ENCODE measurements at regions not wholly inside any gene's neighbourhood (a gene's known extent, or its start where the extent isn't known, plus 50 kb on each side); places are given as distances from the start of the nearest gene placed in this dataset.
A peak's percentile ranks its signal among the peaks of the same experiment; 100 is the strongest.
"Not testable (repeated sequence)": the region's sequence is repeated elsewhere in the genome, so short reads cannot be mapped to it uniquely, and the experiment has no call there.

DNA sequence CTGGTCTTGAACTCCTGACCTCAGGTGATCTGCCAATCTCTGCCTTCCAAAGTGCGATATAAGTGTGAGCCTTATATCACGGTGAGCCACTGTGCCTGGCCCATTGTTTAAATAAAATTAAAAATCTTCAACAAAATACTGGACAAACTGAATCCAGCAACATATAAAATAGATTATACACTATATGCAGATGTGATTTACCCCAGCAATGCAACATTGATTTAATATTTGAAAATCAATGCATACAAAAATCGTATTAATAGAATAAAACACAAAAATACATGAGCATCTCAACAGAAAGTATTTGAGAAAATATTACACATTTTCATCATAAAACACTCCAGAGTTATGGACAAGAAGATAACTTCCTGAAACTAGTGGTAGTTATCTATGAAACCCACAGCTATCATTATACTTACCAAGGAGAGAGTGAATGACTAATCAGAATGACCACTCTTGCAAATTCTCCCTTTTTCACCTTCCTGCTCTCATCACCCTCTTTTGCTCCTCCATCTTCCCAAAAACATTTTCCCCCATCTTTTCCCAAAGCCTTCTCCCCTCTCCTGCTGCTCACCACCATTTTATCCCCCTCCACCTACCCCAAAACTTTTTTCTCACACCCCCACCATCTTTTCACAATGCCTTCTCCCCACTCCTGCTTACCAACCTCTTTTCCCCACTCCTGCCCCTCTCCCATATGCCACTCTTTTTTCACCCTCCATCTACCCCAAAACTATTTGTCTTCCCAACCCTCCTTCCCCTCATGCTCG is 122.1 kb upstream of the VPREB1 start:
- DNase-seq (ENCODE audit: low spot score): no peak

DNA sequence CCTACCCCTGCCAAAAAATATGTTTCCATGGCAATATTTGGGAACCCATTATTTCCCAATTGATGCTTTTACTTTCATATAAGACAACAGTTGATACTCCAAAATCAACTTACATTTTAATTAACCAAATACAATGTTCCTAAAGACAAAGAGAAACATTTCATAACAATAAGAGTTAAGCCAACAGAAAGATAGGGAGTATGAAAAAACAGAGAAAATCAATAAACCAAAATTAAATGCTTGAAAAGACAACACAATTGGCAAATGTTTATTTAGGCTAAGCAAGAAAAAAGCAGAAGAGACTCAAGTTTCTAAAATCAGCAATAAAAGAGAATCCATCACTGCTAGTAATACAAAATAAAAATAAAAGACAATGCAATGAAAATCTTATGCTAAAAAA is 123.1 kb upstream of the VPREB1 start:
- no peak for DNase-seq (ENCODE audit: low spot score)

DNA sequence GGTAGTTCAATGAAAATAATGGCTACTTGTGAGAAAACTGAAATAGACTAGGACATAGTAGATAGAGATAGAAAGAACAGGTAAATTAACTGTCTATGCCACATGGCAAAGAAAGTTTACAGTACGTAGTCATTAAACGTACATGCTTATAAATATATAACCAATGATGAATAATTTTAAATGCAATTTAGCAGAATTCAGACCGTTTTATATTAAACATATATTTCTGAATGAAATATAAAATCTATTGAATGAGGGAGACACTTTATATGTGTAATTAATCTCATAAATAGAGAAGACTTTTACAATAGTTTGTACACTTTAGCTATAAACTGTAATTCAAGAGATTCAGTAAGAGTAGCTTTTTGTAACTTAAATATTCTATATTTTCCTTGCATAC is 124.4 kb upstream of the VPREB1 start:
- no peak for DNase-seq (ENCODE audit: low spot score)

DNA sequence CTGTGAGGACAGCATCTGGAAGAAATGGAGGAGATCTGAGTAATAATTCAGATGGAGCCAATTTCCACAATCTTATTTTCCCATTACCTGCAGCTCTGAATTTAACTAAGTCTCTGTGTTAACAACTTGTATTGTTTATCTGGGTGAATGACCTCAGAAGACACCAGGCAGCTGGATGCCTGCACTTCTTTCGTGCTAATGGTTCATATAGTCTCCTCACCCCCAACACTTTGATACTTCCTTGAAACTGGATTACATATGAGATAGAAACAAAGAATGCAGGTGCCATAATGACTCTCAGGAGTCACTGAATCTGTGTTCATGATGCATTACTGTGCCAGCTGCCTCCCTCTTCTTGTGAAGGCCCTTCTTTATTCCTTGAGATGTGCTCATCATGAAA is 125.6 kb upstream of the VPREB1 start:
- no peak for DNase-seq (ENCODE audit: low spot score)

DNA sequence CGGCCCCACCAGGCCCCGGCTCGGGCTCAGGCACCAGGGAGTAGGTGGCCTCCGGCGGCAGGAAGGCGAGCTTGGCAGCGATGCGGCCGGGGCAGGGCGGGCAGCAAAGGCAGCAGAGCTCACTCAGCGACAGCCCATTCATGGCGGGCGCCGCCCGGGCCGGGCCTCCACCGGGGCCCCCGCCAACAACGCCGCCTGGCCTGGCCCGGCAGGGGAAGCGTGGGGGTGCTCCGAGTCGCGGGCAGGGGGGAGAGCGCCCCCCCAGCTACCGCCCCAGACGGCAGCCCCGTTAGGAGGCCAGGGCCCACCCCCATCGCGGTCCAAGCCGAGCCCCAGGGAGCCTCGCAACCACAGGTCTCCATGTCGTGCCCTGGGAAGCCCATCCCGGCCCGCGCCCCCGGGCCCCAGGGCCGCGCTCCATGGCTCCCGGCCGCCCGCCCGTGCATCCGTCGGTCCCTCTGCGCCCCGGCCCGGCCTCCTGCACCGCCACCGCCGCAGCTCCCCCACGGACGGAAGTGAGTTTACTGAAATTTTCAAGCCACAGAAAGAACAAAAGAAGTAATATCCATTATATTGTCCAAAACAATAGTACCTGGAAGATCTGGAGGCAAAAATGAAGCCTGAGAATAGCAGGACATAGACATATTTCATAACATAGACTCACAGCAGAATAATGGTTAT is 126.6 kb upstream of the VPREB1 start:
- not testable (repeated sequence) for DNase-seq (ENCODE audit: low spot score)

DNA sequence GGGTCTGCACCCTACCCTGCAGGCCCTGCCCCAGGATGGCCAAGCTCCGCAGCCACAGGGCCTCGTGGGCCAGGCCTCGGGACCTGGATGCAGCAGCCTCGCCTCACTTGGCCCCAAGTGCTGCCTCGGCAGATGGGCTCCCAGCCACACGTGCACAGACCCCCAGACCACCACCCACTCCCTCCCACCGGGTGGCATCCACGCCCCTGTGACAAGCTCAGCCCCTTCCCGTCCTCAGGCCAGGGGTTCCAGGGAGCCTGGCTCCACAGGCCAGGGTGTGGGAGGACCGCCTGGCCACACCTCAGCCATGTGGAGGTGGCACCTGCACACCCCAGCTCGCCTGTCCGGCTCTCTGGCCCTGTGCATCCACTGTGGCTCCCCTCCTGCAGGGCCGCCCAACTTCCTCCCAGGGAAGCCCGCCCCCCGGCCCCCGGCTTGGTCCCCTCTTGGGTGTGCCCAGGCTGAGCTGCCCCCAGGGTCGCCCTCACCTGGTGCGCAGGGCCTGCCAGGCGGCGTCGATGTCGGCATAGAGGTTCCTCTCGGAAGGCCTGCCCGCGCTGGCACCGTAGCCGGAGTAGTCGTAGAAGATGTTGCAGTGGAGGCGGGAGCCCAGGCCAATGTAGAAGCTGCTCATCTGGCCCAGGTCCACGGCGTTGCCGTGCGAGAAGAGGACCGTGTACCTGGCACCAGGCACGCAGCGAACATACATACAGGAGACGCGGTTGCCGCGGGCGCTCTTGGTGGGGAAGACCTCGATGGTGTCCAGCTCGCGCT is 127.4 kb upstream of the VPREB1 start:
- not testable (repeated sequence) for DNase-seq (ENCODE audit: low spot score)

DNA sequence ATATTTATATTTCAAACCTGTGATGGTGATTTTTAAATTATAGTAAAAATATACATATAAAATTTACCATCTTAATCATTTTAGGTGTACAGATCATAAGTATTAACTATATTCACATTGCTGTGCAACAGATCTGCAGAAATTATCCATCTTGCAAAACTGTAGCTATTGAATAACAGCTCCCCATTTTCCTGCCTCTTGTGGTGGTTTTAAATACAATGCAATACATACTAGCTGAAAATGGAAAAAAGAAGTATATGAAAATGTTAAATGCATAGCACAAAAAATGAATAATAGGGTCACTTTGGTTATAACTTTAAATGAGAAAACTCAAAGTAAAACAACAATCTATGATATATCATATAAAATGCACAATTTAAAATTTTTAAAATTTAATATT is 130.9 kb upstream of the VPREB1 start:
- DNase-seq (ENCODE audit: low spot score): no peak

DNA sequence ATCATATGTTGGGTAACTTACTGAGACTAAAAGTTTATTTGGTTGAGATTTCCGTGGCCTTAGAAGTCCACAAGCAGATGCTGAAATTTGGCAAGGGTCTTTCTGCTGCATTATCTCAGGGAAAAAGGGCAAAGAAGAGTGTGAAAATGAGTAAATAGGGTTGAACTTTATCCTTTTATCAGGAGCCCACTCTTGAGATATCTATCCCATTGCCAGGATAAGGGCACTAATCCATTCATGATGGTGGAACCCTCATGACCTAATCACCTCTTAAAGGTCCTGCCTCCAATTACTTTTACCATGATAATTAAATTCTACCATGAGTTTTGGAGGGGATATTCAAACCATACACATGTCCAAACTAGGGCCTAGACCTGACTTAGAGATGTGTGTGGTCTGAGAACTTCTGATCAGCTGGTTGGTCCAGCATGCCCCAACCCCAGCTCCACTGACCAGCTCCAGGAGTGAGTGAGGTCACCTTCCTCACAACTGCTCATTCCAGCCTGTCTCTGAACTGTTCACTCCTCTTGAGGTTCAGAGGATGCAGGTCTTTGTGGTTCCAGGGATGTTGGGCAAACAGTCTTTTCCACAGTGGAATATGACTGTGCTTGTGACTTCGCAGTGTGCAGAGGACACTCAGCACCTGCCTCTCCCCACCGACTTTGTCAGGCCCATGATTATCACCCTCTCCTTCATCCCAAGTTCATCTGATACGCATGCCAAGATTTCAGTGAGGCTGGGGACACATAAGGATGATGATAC is 130.1 kb upstream of the TOP3B start:
- no peak for DNase-seq (ENCODE audit: low spot score)

DNA sequence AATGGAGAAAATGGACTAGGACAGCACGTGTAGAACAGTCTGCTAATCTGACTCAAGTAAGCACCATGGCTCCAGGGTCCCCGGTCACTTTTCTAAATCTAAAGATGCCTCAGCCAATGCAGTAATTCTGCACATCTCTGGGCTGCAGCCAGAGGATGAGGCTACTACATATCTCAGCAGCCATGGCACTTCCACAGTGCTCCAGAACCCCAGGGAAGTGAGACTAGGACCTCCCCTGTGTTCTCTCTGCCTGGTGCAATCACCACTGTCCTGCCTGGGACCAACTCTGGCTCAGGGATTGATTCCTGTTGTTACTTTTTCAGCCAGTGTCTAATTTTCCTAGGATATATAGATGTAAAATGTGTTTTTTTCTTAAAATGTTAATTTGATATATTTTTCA is 129.4 kb upstream of the TOP3B start:
- DNase-seq (ENCODE audit: low spot score): no peak

DNA sequence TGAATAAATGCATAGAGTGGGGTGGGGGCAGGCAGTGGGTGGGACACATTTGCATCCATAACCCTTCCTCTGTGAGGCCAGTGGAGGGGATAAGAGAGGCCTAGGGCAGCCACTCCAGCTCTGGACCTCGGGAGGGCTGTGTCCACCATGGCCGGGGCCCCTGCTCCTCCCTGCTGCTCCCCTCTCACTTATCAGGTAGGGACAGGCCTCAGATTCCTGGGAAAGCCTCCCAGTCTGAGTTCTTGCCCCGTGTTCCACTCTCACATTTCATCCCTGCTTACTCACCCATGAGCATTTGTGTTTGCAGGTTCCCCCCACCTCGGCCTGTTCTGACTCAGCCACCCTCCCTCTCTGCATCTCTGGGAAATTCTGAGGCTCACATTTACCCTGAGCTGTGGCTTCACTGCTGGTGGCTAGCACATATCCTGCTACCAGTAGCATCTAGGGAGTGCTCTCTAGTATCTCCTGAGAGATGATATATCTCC is 128.7 kb upstream of the TOP3B start:
- no peak for DNase-seq (ENCODE audit: low spot score)

DNA sequence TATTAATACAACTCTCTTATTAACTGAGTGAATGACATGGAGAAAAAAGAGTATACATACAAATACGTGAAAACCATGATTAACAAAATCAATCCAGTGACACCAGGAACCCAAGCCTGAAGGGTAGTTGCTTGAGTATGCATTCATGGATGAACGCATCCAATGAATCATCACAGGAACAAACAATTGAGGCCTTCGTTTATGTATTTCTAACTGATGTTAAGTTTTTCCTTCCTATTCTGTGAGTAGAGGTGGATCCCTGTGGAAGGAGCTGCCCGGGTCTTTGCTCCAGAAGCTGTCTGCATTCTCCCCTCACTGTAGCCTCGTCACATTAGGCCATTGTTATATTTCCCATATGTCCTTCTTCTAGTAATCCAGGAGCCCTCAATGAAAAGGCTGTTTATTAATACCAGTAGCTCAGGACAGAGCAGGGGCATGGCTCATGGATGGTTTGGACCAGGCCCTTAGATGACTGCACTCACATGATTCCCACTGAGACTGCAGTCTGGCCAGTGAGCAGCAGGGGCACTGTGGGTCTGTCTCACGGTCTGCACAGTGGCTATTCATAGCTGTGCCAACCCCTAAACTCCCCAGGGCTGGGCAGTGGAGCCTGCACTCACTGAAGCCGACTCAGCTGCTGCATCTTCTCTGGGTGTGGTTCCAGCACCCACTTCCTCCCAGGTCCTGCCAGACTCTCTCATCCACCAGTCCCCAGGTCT is 128.1 kb upstream of the TOP3B start:
- peak; percentile 13 for DNase-seq (ENCODE audit: low spot score)

DNA sequence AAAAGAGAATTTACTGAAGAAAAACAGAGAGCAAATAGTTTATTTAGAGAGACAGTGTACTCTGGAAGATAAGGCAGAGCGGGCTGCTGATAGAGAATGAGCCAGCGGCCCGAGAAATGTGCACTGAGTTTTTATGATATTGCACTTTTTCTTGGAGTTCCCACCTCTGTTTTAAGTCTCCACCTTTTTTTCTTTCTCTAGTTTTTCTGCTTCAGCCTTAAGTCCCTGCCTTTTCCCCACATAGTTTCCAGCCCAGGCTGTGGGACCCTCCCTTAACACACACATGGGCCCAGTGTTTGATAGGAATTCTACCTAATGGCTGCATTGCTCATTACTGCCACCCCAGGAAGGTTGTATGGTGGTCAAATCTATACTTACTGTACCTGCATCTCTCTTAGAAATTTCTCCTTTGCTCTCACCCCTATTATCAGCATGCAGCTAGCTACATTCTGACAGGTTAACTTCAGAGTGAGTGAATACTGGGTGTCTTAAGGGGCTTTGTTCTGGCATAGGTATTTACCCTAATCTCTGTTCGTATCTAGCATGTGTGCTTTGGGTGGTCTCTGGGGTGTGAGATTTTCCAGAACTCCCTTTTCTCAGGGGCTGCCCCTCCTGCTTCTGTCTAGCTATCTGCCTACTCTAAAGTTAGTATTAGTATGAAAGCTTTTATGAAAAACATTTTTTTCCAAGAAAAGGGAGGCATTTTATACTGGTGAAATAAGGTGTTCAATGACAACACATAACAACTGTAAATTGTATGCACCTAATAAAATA is 127.3 kb upstream of the TOP3B start:
- no peak for DNase-seq (ENCODE audit: low spot score)

DNA sequence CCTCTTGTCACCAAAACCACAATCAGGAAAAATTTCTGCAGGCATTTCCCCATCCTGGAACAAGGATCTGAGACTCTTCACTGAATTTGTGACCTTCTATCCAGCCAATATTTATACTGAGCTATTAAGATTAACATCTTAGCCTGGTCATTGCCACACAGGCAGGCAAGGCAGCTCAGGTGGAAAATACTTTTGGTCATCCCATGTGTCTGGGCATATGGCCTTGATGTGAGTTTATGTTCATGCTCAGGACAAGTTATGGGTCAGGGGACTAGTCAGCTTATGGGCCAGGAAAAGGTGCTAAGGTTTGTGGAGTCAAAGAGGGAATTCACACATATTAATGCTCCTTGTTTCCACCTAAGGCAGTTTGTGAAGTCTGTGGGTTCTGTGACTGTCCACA is 124.3 kb upstream of the TOP3B start:
- no peak for DNase-seq (ENCODE audit: low spot score)

DNA sequence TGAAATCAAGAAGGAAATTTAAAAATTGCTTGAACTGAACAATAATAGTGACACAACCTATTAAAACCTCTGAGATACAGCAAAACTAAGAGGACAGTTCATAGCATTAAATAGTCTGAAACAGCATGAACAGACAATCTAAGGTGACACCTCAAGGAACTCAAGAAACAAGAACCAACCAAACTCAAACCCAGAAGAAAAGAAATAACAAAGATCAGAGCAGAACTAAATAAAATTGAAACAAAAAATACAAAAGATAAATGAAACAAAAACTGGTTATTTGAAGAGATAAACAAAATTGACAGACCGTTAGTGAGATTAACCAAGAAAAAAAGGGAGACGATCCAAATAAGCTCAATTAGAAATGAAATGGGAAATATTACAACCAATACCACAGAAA is 122.8 kb upstream of the TOP3B start:
- DNase-seq (ENCODE audit: low spot score): no peak

DNA sequence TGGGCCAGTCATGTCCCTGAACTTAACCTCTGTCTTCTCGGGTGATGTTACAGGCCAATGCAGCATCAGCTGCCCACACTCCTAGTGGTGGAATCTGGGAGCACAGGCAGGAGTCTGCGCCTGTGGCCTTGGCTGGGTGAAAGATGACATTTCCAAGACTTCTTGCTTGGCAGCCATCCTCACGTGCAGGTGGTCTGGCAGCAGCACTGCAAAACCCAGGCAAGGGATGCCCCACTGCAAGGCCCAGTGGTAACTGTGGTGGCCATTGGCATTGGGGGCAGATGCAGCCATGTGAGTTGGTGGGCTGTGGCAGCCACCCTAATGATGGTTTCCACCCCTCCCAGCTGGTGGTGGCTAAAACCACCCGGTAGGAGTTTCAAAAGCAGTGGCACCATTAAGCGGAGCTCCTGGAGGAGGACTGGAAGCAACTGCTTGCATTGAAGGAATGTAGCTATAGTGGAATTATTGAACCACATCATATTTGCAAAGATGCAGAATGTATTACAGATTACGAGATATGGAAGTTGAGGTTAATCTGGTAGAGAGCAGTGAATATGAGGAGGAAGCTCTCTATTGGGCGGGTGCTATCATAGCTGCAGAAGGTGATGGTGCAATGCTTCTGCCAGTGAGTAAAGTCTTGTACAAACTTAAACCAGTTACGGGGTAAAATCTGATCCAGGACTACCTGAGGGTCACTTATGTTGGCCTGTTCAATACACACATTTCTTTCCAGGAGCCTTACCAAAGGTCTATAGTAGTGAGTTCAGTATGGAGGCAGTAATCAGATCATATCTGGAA is 120.7 kb upstream of the TOP3B start:
- peak; percentile 22 for DNase-seq (ENCODE audit: low spot score)

DNA sequence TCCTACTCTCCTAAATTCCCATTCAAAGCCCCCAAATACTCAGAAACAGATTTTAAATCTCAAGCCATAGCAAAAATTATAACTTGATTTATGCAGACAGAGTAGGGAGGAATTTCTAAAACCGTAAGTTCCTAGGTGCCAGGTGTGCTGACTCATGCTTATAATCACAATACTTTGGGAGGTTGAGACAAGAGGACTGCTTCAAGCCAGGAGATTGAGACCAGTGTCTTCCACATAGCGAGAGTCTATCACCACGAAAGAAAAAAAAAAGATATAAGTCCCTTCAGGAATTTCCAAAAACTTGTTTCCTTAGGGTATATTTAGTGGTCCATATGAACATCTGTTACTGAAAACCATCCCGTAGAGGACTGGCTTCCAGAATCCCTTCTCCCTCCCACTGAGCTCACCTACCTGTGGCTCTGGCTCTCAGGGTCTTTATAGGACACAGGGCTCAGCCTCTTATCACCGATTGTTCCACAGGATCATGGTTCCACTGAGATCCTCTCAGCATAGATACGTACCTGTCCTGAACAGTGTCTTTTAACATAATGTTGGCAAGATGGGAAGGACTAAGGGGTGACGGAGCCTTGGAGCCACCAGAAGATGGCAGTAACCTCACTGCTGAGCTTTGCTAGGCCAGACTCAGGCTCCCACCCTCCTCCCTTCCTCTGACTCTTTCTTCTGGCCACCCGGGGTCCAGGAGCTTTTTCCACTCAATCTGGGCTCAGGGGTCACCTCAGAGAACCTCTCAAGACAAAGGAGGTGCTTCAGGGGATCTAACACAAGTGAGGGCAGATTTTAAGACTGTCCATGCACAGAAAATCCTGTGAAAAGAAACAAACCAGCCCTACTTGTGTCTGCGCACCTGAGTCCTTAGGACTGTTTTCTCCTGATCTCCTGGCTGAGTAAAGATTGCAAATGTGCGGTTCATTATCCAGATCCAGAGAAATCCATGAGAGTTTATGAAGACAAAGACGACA is 117.5 kb upstream of the TOP3B start:
- no peak for DNase-seq (ENCODE audit: low spot score)

DNA sequence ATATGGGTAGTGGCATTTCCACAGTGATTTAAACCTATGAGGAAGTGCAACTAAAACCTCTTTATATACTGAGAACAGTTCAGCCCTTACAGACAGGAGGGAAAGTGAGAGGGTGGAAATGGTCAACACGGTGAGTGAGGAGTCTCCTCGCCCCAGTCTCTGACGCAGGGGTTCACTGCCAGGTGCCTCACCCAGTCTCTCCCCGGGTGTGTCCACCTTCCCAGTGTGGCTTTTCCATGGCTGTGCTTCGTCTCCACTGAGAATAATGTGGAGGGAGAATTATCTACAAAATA is 116.6 kb upstream of the TOP3B start:
- DNase-seq (ENCODE audit: low spot score): no peak

DNA sequence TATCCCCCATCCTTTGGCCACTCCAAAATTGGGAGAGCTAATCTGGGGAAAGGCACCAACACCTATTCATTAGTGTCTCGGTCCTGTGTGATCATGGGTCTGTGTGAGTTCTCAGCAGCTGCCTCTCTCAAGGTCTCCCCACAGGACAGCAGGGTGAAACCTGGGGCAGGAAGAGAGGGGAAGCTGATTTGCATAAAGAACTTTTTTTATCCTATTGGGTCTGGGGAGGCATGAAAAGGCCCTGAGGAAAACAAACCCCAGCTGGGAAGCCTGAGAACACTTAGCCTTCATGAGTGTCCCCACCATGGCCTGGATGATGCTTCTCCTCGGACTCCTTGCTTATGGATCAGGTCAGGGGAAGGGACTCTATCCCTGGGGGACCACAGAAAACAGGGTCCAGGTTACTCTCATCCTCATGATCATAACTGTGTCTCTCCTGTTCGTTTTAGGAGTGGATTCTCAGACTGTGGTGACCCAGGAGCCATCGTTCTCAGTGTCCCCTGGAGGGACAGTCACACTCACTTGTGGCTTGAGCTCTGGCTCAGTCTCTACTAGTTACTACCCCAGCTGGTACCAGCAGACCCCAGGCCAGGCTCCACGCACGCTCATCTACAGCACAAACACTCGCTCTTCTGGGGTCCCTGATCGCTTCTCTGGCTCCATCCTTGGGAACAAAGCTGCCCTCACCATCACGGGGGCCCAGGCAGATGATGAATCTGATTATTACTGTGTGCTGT is 116.0 kb upstream of the TOP3B start:
- DNase-seq (ENCODE audit: low spot score): no peak

All from SK-N-DZ (cell line).